DOHH2 (cell line): ENCODE measurements at regions not wholly inside any gene's neighbourhood (a gene's known extent, or its start where the extent isn't known, plus 50 kb on each side); places are given as distances from the start of the nearest gene placed in this dataset.

Source experiments
- CTCF ChIP-seq: fragments of 200-600 bp; sonication (generic); IDR thresholded peaks from one replicate; pipeline ENCODE4 v1.5.1; 2014; ENCODE audit warnings: antibody characterized with exemption, mild to moderate bottlenecking, low read depth, low read length; ENCODE audit not compliant: poor library complexity, severe bottlenecking
- EZH2phosphoT487 ChIP-seq: fragments of 200-600 bp; sonication (generic); IDR thresholded peaks from 2 replicates; pipeline ENCODE4 v1.6.1; 2017; ENCODE audit warnings: borderline replicate concordance, mild to moderate bottlenecking, antibody characterized with exemption, low read length, moderate library complexity, mixed read lengths

DNA sequence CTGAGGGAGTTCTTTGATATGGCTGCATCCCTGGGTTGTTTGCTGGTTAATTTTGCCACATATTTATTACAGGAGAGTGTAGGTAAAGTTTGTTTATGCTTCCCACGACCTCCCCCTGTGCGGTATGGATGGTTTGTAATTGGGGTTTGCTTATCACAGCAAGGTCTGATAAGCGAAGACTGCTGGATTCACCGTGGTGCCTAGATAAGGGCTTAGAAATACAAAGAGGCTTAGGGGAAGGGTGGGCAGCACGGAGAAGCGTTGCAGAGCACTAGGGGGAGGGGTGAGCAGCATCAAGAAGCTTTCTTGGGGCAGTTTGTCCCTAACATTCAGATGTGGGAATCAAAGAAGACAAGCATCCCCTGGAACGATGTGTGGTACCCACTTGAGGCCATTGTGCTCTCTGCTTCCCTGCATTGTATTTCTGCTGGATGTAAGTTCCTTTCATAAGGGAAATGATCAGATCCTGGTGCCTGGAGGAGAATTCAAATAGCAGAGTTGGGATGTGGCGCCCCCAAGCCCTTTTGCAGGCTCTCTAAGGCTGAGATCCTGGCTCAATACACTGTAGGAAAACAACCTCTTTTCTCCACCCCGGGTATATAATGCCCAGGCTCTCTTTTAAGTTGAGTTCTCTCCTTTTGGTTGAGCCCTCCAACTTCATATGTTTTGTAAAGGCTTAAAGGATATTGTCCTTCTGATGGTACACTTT is 598.1 kb upstream of the ADGRL4 start:
- TF ChIP-seq CTCF (no peak), EZH2phosphoT487 (no peak)
